PC-3 (cell line): ENCODE measurements at regions not wholly inside any gene's neighbourhood (a gene's known extent, or its start where the extent isn't known, plus 50 kb on each side); places are given as distances from the start of the nearest gene placed in this dataset.

Experiments
- EZH2 ChIP-seq: fragments of 300-600 bp; sonication (generic); IDR thresholded peaks from one replicate; pipeline ENCODE4 v1.6.1; 2017; ENCODE audit warnings: antibody characterized with exemption, mild to moderate bottlenecking, low read length; ENCODE audit not compliant: unreplicated experiment
- TF ChIP-seq, protein P1 (sequence below): fragments of 300-600 bp; sonication (generic); conservative IDR thresholded peaks from 2 replicates; pipeline ENCODE4 v1.5.1; 2017; ENCODE audit warnings: antibody characterized with exemption, low read depth, mild to moderate bottlenecking, low read length

DNA sequence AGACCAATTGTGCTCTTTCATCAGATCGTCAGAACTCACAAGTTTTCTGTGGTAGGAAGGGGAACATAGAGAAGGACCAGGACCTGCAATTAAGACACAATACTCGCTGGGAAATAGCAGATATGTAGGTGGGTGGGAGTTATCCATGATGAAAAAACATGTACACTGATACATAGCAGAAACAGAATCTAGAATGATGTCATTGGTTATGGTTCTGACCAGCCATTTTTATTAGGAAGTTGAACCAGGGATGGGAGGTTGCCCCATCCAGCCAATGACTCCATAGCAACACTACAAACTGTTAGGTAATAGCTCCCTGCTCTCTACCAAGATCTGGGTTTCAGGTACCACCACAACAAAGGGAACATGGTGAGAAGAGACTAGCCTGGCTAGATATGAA lies 393.5 kb upstream of the PBX1 start:
- TF ChIP-seq, protein P1, sequence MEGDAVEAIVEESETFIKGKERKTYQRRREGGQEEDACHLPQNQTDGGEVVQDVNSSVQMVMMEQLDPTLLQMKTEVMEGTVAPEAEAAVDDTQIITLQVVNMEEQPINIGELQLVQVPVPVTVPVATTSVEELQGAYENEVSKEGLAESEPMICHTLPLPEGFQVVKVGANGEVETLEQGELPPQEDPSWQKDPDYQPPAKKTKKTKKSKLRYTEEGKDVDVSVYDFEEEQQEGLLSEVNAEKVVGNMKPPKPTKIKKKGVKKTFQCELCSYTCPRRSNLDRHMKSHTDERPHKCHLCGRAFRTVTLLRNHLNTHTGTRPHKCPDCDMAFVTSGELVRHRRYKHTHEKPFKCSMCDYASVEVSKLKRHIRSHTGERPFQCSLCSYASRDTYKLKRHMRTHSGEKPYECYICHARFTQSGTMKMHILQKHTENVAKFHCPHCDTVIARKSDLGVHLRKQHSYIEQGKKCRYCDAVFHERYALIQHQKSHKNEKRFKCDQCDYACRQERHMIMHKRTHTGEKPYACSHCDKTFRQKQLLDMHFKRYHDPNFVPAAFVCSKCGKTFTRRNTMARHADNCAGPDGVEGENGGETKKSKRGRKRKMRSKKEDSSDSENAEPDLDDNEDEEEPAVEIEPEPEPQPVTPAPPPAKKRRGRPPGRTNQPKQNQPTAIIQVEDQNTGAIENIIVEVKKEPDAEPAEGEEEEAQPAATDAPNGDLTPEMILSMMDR: no peak
- no peak for TF ChIP-seq EZH2
